ENCODE measurements at regions not wholly inside any gene's neighbourhood (a gene's known extent, or its start where the extent isn't known, plus 50 kb on each side); places are given as distances from the start of the nearest gene placed in this dataset.

DNA sequence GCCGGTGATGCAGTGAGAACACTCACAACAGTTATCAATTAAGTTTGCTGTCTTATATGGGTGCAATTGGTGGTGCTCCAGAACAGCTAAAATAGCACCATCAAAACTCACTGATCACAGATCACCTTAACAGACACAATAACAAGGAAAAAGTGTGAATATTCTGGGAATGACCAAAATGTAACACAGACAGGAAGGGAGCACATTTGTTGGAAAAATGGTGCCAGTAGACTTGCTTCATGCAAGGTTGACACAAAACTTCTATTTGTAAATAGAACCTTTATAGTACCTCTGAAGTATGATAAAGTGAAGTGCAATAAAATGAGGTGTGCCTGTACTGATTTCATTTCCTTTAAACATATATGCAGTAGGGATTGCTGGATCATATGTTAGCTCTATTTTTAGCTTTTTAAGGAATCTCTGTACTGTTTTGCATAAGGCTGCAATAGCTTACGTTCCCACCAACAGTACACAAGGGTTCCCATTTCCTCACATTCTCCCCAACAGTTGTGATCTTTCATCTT lies 56.7 kb upstream of the GLYATL1B start:
- TF ChIP-seq CTCF (conservative IDR thresholded peaks at IDR 0.05; ENCODE audit: low read depth, low read length): no peak
- no peak for TF ChIP-seq BHLHE40 (IDR thresholded peaks at IDR 0.05; ENCODE audit: low read depth, low read length)
- no peak for TF ChIP-seq POLR2A (IDR thresholded peaks at IDR 0.05; ENCODE audit: low read depth, low read length)
- no peak for TF ChIP-seq RFX5 (IDR thresholded peaks at IDR 0.05; ENCODE audit: low read depth, low read length)
- TF ChIP-seq SMC3 (IDR thresholded peaks at IDR 0.05; ENCODE audit: low read depth, low read length): no peak
- TF ChIP-seq RAD21 (IDR thresholded peaks at IDR 0.05; ENCODE audit: low read length): no peak
- TF ChIP-seq, protein P1, sequence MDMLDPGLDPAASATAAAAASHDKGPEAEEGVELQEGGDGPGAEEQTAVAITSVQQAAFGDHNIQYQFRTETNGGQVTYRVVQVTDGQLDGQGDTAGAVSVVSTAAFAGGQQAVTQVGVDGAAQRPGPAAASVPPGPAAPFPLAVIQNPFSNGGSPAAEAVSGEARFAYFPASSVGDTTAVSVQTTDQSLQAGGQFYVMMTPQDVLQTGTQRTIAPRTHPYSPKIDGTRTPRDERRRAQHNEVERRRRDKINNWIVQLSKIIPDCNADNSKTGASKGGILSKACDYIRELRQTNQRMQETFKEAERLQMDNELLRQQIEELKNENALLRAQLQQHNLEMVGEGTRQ (IDR thresholded peaks at IDR 0.05; ENCODE audit: low read depth, low read length): no peak
- TF ChIP-seq, protein P2, sequence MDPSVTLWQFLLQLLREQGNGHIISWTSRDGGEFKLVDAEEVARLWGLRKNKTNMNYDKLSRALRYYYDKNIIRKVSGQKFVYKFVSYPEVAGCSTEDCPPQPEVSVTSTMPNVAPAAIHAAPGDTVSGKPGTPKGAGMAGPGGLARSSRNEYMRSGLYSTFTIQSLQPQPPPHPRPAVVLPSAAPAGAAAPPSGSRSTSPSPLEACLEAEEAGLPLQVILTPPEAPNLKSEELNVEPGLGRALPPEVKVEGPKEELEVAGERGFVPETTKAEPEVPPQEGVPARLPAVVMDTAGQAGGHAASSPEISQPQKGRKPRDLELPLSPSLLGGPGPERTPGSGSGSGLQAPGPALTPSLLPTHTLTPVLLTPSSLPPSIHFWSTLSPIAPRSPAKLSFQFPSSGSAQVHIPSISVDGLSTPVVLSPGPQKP (IDR thresholded peaks at IDR 0.05; ENCODE audit: borderline replicate concordance, low read depth, low read length): no peak
- no peak for TF ChIP-seq CHD1 (IDR thresholded peaks at IDR 0.05; ENCODE audit: low read depth, low read length)
